ENCODE measurements at regions not wholly inside any gene's neighbourhood (a gene's known extent, or its start where the extent isn't known, plus 50 kb on each side); places are given as distances from the start of the nearest gene placed in this dataset.

GRCh38 chr13:34587576-34587975 is 354.5 kb upstream of the NBEA start:
- peak; percentile 31 for DNase-seq (ENCODE audit: low read depth)
- no peak for TF ChIP-seq CTCF (conservative IDR thresholded peaks at IDR 0.05; ENCODE audit: low read length)
- no peak overlapping the region for H3K4me3 ChIP-seq (ENCODE audit: low read length)

GRCh38 chr13:34588362-34588761 is 353.7 kb upstream of the NBEA start:
- TF ChIP-seq CTCF (conservative IDR thresholded peaks at IDR 0.05; ENCODE audit: low read length): no peak
- DNase-seq (ENCODE audit: low read depth): no peak
- no peak overlapping the region for H3K4me3 ChIP-seq (ENCODE audit: low read length)

- H3K4me3 ChIP-seq (ENCODE audit: low read length): no peak overlapping the region
- TF ChIP-seq CTCF (conservative IDR thresholded peaks at IDR 0.05; ENCODE audit: low read length): no peak
- no peak for DNase-seq (ENCODE audit: low read depth)
Observed at GRCh38 chr13:34589581-34589980, 352.5 kb upstream of the NBEA start.

GRCh38 chr13:34591129-34591528 is 350.9 kb upstream of the NBEA start:
- no peak overlapping the region for H3K4me3 ChIP-seq (ENCODE audit: low read length)
- TF ChIP-seq CTCF (conservative IDR thresholded peaks at IDR 0.05; ENCODE audit: low read length): no peak
- peak; percentile 4 for DNase-seq (ENCODE audit: low read depth)

- H3K4me3 ChIP-seq (ENCODE audit: low read length): no peak overlapping the region
- no peak for DNase-seq (ENCODE audit: low read depth)
- no peak for TF ChIP-seq CTCF (conservative IDR thresholded peaks at IDR 0.05; ENCODE audit: low read length)
Observed at GRCh38 chr13:34591900-34592529, 350.1 kb upstream of the NBEA start.

- DNase-seq (ENCODE audit: low read depth): no peak
- no peak overlapping the region for H3K4me3 ChIP-seq (ENCODE audit: low read length)
- no peak for TF ChIP-seq CTCF (conservative IDR thresholded peaks at IDR 0.05; ENCODE audit: low read length)
Observed at GRCh38 chr13:34593658-34594057, 348.4 kb upstream of the NBEA start.

GRCh38 chr13:34594507-34594906 is 347.6 kb upstream of the NBEA start:
- H3K4me3 ChIP-seq (ENCODE audit: low read length): no peak overlapping the region
- no peak for TF ChIP-seq CTCF (conservative IDR thresholded peaks at IDR 0.05; ENCODE audit: low read length)
- no peak for DNase-seq (ENCODE audit: low read depth)

Measured in AG10803 (cell line).